ENCODE measurements at regions not wholly inside any gene's neighbourhood (a gene's known extent, or its start where the extent isn't known, plus 50 kb on each side); places are given as distances from the start of the nearest gene placed in this dataset.

DNA sequence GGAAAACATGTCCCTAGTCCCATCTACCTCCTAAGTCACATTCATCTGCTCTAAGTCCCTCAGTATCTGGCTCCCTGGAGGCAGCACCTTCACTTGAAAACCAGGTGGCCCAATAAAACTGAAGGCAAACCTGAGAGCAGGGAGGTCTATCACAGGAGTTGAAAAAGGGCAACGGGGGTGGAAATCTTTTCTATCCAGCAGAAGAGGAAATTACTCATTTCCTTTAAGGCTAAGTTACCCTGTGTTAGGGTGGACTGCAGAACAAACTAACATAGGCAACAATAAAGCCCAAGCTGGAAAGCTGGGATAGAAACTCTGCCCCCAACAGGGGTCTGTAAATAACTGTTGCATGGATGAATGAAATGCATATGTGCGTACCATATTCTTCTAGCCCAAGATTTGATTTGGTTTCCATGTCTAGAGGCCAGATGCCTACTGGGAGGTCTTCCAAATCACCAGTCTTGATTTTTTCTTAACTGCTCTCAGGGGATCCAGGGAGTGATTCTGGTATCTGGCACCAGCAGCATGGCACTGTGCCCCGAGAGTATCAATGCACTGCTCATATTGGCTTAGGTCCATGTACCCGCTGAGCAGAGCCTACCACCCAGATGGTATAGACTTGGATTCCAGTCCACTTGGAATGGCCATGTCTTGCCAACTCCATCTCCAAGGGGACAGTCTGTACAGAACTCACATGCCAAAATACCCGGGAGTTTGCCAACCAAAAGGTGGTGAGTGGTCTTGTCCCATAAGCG, 350.0 kb upstream of the NCAM1 start:
- no peaks in the 10 kb centered on the region for H3K9me3 ChIP-seq (ENCODE audit: control insufficient read depth, low read depth, low read length)
- WGBS (ENCODE audit: insufficient coverage, low lambda C conversion rate): 100% methylated on average over 1 of the region's 6 CpGs
- no peak overlapping the region for H3K27ac ChIP-seq (ENCODE audit: low read length)
- H3K4me3 ChIP-seq (ENCODE audit: low read length): no peak overlapping the region
- peaks cover 2% of the 10 kb centered on the region for H3K27me3 ChIP-seq (ENCODE audit: control insufficient read depth, insufficient read depth, low read length)
- peak in 1 of 2 donors; percentile 7 for DNase-seq
- no peaks in the 10 kb centered on the region for H3K36me3 ChIP-seq (ENCODE audit: control insufficient read depth, insufficient read depth, low read length)
- H3K4me1 ChIP-seq (ENCODE audit: control insufficient read depth, insufficient read depth, low read length): peaks cover 3% of the 10 kb centered on the region

DNA sequence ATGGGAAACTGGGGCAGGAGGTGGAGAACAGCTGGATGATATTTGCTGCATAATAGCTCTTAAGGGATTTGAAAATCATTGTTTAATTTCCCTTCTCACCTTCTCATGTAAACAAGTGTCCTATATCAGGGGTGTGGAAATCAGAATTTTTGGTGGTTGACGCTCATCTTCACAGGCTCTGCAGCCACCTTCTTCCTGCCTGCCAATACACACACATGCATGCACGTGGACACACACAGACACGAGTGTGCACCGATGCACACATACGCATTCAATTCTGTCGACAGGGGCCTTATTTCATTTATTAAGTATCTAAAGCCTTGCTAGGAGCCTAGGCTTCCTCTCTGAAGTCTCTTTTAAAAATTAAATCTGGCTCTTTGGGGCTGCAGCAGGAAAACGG, 349.4 kb upstream of the NCAM1 start:
- H3K27ac ChIP-seq (ENCODE audit: low read length): no peak overlapping the region
- H3K4me1 ChIP-seq (ENCODE audit: control insufficient read depth, insufficient read depth, low read length): peaks cover 3% of the 10 kb centered on the region
- no peak for DNase-seq
- no peaks in the 10 kb centered on the region for H3K36me3 ChIP-seq (ENCODE audit: control insufficient read depth, insufficient read depth, low read length)
- peaks cover 2% of the 10 kb centered on the region for H3K27me3 ChIP-seq (ENCODE audit: control insufficient read depth, insufficient read depth, low read length)
- WGBS (ENCODE audit: insufficient coverage, low lambda C conversion rate): no CpG with 5 or more reads among the region's 7 CpGs
- H3K4me3 ChIP-seq (ENCODE audit: low read length): no peak overlapping the region
- H3K9me3 ChIP-seq (ENCODE audit: control insufficient read depth, low read depth, low read length): no peaks in the 10 kb centered on the region

DNA sequence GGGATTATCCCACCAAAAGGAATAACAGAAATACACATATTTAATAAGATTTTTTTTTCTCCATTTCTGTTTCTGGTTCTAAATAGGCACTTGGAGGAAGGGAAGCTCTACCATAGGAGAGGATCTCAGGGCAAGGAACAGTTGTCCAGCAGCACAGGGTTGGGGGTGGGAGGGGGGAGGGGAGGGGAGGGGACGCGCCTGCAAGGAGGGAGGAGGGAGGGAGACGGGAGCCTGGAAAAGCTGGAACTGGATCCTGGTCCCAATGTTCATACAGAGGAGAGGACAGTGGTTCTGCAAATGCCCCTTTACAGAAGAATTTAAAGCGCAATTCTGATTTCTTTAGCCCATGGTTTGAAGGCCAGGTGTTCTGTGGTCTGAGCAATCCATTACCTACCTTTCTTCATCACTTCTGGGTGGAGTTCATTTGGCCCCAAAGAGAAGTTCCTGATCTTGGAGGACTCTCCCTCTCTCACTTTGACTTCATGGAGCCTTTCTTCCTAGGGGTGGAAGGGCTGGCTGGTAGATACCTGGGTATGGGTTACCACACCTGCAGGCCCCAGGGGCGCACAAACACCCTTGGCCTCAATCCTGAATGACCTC, 348.9 kb upstream of the NCAM1 start:
- Histone ChIP-seq H3K4me1 (ENCODE audit: control insufficient read depth, insufficient read depth, low read length) (peaks cover 3% of the 10 kb centered on the region), H3K36me3 (ENCODE audit: control insufficient read depth, insufficient read depth, low read length) (no peaks in the 10 kb centered on the region), H3K9me3 (ENCODE audit: control insufficient read depth, low read depth, low read length) (no peaks in the 10 kb centered on the region), H3K27ac (ENCODE audit: low read length) (peak overlapping the region; percentile 6), H3K27me3 (ENCODE audit: control insufficient read depth, insufficient read depth, low read length) (peaks cover 2% of the 10 kb centered on the region), H3K4me3 (ENCODE audit: low read length) (no peak overlapping the region)
- no peak for DNase-seq
- WGBS (ENCODE audit: insufficient coverage, low lambda C conversion rate): no CpG with 5 or more reads among the region's 5 CpGs

- no peak for DNase-seq
- H3K27ac ChIP-seq (ENCODE audit: low read length): peak overlapping the region; percentile 6
Measured at GRCh38 chr11:112613051-112613972, 347.9 kb upstream of the NCAM1 start.

GRCh38 chr11:112614605-112615004, 346.6 kb upstream of the NCAM1 start:
- no peaks in the 10 kb centered on the region for H3K27me3 ChIP-seq (ENCODE audit: control insufficient read depth, insufficient read depth, low read length)
- H3K9me3 ChIP-seq (ENCODE audit: control insufficient read depth, low read depth, low read length): no peaks in the 10 kb centered on the region
- no peak for DNase-seq
- H3K4me3 ChIP-seq (ENCODE audit: low read length): no peak overlapping the region
- H3K27ac ChIP-seq (ENCODE audit: low read length): no peak overlapping the region
- H3K4me1 ChIP-seq (ENCODE audit: control insufficient read depth, insufficient read depth, low read length): peaks cover 3% of the 10 kb centered on the region
- WGBS (ENCODE audit: insufficient coverage, low lambda C conversion rate): no CpG with 5 or more reads among the region's 1 CpG
- H3K36me3 ChIP-seq (ENCODE audit: control insufficient read depth, insufficient read depth, low read length): no peaks in the 10 kb centered on the region

More at GRCh38 chr11:112613051-112613972, 347.9 kb upstream of the NCAM1 start:
- 100% methylated on average over 1 of the region's 8 CpGs for WGBS (ENCODE audit: insufficient coverage, low lambda C conversion rate)
- Histone ChIP-seq H3K27me3 (ENCODE audit: control insufficient read depth, insufficient read depth, low read length) (peaks cover 2% of the 10 kb centered on the region), H3K36me3 (ENCODE audit: control insufficient read depth, insufficient read depth, low read length) (no peaks in the 10 kb centered on the region), H3K4me1 (ENCODE audit: control insufficient read depth, insufficient read depth, low read length) (peaks cover 3% of the 10 kb centered on the region), H3K9me3 (ENCODE audit: control insufficient read depth, low read depth, low read length) (no peaks in the 10 kb centered on the region), H3K4me3 (ENCODE audit: low read length) (no peak overlapping the region)

DNA sequence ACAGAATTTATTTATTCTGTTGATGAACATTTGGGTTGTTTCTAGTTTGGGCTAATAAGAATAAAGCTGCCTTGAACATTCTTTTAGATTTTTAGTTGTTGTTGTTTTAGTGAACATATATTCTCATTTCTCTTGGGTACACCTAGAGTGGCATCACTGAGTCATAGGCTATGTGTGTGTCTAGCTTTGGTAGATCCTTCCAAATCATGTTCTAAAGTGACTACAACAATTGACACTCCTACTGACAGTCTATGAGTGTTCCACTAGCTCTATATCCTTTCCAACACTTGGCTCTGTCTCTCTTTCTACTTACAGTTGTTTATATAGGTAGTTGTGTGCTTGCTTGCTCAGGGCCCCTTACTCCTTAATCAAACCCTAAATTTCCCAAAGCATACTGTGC, 346.0 kb upstream of the NCAM1 start:
- Histone ChIP-seq H3K4me1 (ENCODE audit: control insufficient read depth, insufficient read depth, low read length) (peaks cover 3% of the 10 kb centered on the region), H3K27me3 (ENCODE audit: control insufficient read depth, insufficient read depth, low read length) (no peaks in the 10 kb centered on the region), H3K36me3 (ENCODE audit: control insufficient read depth, insufficient read depth, low read length) (no peaks in the 10 kb centered on the region), H3K9me3 (ENCODE audit: control insufficient read depth, low read depth, low read length) (no peaks in the 10 kb centered on the region), H3K27ac (ENCODE audit: low read length) (no peak overlapping the region), H3K4me3 (ENCODE audit: low read length) (no peak overlapping the region)
- no peak for DNase-seq

DNA sequence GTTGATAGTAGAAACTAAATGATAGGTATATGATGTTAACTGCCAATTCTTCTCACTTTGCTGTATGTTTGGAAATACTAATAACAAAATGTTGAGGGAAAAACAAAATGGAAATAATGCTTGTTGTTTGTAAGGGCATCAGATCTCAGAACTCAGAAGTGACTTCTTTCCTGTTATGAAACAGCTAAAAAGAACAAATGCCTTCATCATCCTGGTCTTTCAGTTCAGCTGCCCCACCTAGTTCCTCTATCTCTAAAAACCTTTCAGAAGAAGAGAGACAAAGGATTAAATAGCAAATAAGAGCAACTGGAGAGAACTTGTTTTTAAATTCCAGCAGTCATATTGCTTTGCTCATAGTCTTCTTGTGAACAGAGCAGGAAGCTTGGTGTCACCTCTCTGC, 345.3 kb upstream of the NCAM1 start:
- Histone ChIP-seq H3K27me3 (ENCODE audit: control insufficient read depth, insufficient read depth, low read length) (no peaks in the 10 kb centered on the region), H3K4me3 (ENCODE audit: low read length) (no peak overlapping the region), H3K27ac (ENCODE audit: low read length) (no peak overlapping the region), H3K9me3 (ENCODE audit: control insufficient read depth, low read depth, low read length) (no peaks in the 10 kb centered on the region), H3K4me1 (ENCODE audit: control insufficient read depth, insufficient read depth, low read length) (peaks cover 3% of the 10 kb centered on the region), H3K36me3 (ENCODE audit: control insufficient read depth, insufficient read depth, low read length) (no peaks in the 10 kb centered on the region)
- DNase-seq: no peak

GRCh38 chr11:112616327-112617097, 344.7 kb upstream of the NCAM1 start:
- no peaks in the 10 kb centered on the region for H3K9me3 ChIP-seq (ENCODE audit: control insufficient read depth, low read depth, low read length)
- no peaks in the 10 kb centered on the region for H3K27me3 ChIP-seq (ENCODE audit: control insufficient read depth, insufficient read depth, low read length)
- no peak for DNase-seq
- WGBS (ENCODE audit: insufficient coverage, low lambda C conversion rate): no CpG with 5 or more reads among the region's 4 CpGs
- H3K4me3 ChIP-seq (ENCODE audit: low read length): no peak overlapping the region
- no peak overlapping the region for H3K27ac ChIP-seq (ENCODE audit: low read length)
- H3K4me1 ChIP-seq (ENCODE audit: control insufficient read depth, insufficient read depth, low read length): peaks cover 3% of the 10 kb centered on the region
- no peaks in the 10 kb centered on the region for H3K36me3 ChIP-seq (ENCODE audit: control insufficient read depth, insufficient read depth, low read length)

GRCh38 chr11:112617098-112617425, 344.2 kb upstream of the NCAM1 start:
- Histone ChIP-seq H3K27me3 (ENCODE audit: control insufficient read depth, insufficient read depth, low read length) (no peaks in the 10 kb centered on the region), H3K9me3 (ENCODE audit: control insufficient read depth, low read depth, low read length) (no peaks in the 10 kb centered on the region), H3K36me3 (ENCODE audit: control insufficient read depth, insufficient read depth, low read length) (no peaks in the 10 kb centered on the region), H3K4me3 (ENCODE audit: low read length) (no peak overlapping the region), H3K27ac (ENCODE audit: low read length) (no peak overlapping the region), H3K4me1 (ENCODE audit: control insufficient read depth, insufficient read depth, low read length) (peaks cover 3% of the 10 kb centered on the region)
- DNase-seq: no peak
- no CpG with 5 or more reads among the region's 2 CpGs for WGBS (ENCODE audit: insufficient coverage, low lambda C conversion rate)

Measured in large intestine (tissue), 3 donors.